ENCODE measurements at regions not wholly inside any gene's neighbourhood (a gene's known extent, or its start where the extent isn't known, plus 50 kb on each side); places are given as distances from the start of the nearest gene placed in this dataset.

DNA sequence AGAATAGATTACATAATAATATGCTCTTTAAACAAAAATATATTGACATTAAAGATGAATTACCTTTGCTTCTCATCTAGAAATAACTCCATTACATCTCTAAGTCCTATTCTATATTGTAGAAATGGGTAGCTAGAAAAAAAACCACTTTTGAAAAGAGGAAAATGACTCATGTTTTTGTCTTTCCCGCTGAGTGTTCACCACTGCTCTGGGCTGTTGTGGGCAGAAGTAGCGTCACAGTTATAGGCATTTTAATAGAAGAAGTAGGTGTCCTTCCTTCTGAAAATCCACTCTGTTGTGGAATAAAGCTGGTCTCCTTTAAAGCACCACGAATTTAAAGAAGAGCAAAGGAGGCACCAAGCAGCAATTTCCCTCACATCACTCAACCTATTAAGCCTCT lies 117.6 kb upstream of the NFE2L3 start:
- Histone ChIP-seq H4K20me1 (replicated peaks; ENCODE audit: control insufficient read depth, extremely low read depth, insufficient read depth, low read length) (no peaks in the 10 kb centered on the region), H3K9ac (replicated peaks; ENCODE audit: extremely low read depth, insufficient read depth, low read length) (no peak overlapping the region), H3K4me1 (ENCODE audit: control insufficient read depth, extremely low read depth, insufficient read depth, low read length) (no peaks in the 10 kb centered on the region), H3K9me1 (replicated peaks; ENCODE audit: control insufficient read depth, extremely low read depth, insufficient read depth, low read length) (no peaks in the 10 kb centered on the region), H3K79me2 (ENCODE audit: control insufficient read depth, insufficient read depth, low read length) (no peaks in the 10 kb centered on the region), H2AFZ (ENCODE audit: low read depth, low read length) (no peak overlapping the region), H3K27me3 (ENCODE audit: control insufficient read depth in 2 of 2, insufficient read depth in 2 of 2, low read length in 2 of 2) (no peaks in the 10 kb centered on the region), H3K9me3 (replicated peaks; ENCODE audit: control insufficient read depth, insufficient read depth, low read length) (no peaks in the 10 kb centered on the region), H3K4me3 (replicated peaks in 1 of 3; ENCODE audit: insufficient read depth in 1 of 3, low read depth in 1 of 3, low read length in 3 of 3) (no peak overlapping the region), H3K27ac (ENCODE audit: insufficient read depth, low read depth, low read length) (no peak overlapping the region), H3K4me2 (ENCODE audit: insufficient read depth, low read length) (no peak overlapping the region), H3K36me3 (ENCODE audit: control insufficient read depth in 2 of 2, extremely low read depth in 1 of 2, insufficient read depth in 2 of 2, low read length in 2 of 2) (no peaks in the 10 kb centered on the region)
- CTCF ChIA-PET = interaction anchor here (1.1 kb wide), 1 partner anchor 11 kb away, joined by 3 read pairs; no protein-coding TSS in a partner anchor
- intact Hi-C loops (cut with micrococcal nuclease) = no loop called here
- POLR2A ChIA-PET = no interaction called here
- dilution Hi-C loops (cut with MboI; ENCODE audit: extremely low pct_ligation_motif_present, low sequenced_read_pairs) = no loop called here
- no TSS peak for BruUV-seq (replicated peaks)
- no peak for TF ChIP-seq GATA2 (IDR thresholded peaks at IDR 0.05; ENCODE audit: insufficient read depth, insufficient read length, low read depth, low read length)
- TF ChIP-seq MYC (IDR thresholded peaks at IDR 0.05; ENCODE audit: low read depth, low read length) = no peak
- TF ChIP-seq FOS (IDR thresholded peaks at IDR 0.05; ENCODE audit: borderline replicate concordance, insufficient read depth, low read length) = no peak
- TF ChIP-seq, protein P1, sequence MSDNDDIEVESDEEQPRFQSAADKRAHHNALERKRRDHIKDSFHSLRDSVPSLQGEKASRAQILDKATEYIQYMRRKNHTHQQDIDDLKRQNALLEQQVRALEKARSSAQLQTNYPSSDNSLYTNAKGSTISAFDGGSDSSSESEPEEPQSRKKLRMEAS (IDR thresholded peaks at IDR 0.05; ENCODE audit: insufficient read depth, insufficient read length) = no peak
- no peak for TF ChIP-seq POLR2AphosphoS5 (IDR thresholded peaks at IDR 0.05; ENCODE audit: insufficient read depth, low read depth, low read length)
- no peak for FAIRE-seq
- DNase-seq (ENCODE audit: low read depth, low spot score) = no peak

DNA sequence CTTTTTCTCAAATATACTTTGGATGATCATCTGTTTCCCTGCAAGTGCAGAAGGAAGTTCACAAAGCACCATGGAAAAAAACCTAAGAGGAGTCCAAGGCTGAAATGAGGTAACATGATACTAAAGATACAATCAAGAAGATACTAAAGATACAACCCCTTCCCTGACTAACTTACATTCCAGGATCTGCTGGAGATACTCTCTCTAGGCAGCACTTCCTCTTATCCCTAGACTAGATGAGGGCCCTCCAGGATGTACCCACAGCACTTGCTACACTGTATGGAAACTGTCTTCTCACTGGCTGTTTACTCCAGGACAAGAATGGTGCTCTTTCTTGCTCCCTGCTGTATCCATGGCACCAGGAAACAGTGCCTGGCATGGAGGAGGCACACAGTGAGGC lies 116.4 kb upstream of the NFE2L3 start:
- intact Hi-C loops (cut with micrococcal nuclease) (no loop called here), dilution Hi-C loops (cut with MboI; ENCODE audit: extremely low pct_ligation_motif_present, low sequenced_read_pairs) (no loop called here)
- no peak overlapping the region for H3K27ac ChIP-seq (ENCODE audit: insufficient read depth, low read depth, low read length)
- BruUV-seq (replicated peaks) = no TSS peak
- ChIA-PET POLR2A (no interaction called here), CTCF (no interaction called here)
- no peaks in the 10 kb centered on the region for H3K36me3 ChIP-seq (ENCODE audit: control insufficient read depth in 2 of 2, extremely low read depth in 1 of 2, insufficient read depth in 2 of 2, low read length in 2 of 2)
- no peaks in the 10 kb centered on the region for H3K27me3 ChIP-seq (ENCODE audit: control insufficient read depth in 2 of 2, insufficient read depth in 2 of 2, low read length in 2 of 2)
- H4K20me1 ChIP-seq (replicated peaks; ENCODE audit: control insufficient read depth, extremely low read depth, insufficient read depth, low read length) = no peaks in the 10 kb centered on the region
- H3K9me1 ChIP-seq (replicated peaks; ENCODE audit: control insufficient read depth, extremely low read depth, insufficient read depth, low read length) = no peaks in the 10 kb centered on the region
- no peak overlapping the region for H3K9ac ChIP-seq (replicated peaks; ENCODE audit: extremely low read depth, insufficient read depth, low read length)
- no peak for FAIRE-seq
- H3K4me3 ChIP-seq (replicated peaks in 1 of 3; ENCODE audit: insufficient read depth in 1 of 3, low read depth in 1 of 3, low read length in 3 of 3) = no peak overlapping the region
- no peaks in the 10 kb centered on the region for H3K4me1 ChIP-seq (ENCODE audit: control insufficient read depth, extremely low read depth, insufficient read depth, low read length)
- DNase-seq (ENCODE audit: low read depth, low spot score) = no peak
- H3K79me2 ChIP-seq (ENCODE audit: control insufficient read depth, insufficient read depth, low read length) = no peaks in the 10 kb centered on the region
- no peak overlapping the region for H2AFZ ChIP-seq (ENCODE audit: low read depth, low read length)
- H3K4me2 ChIP-seq (ENCODE audit: insufficient read depth, low read length) = no peak overlapping the region
- H3K9me3 ChIP-seq (replicated peaks; ENCODE audit: control insufficient read depth, insufficient read depth, low read length) = no peaks in the 10 kb centered on the region
- no peak for TF ChIP-seq POLR2A (IDR thresholded peaks at IDR 0.05; ENCODE audit: low read depth, low read length)
- no peak for TF ChIP-seq GATA2 (IDR thresholded peaks at IDR 0.05; ENCODE audit: insufficient read depth, insufficient read length, low read depth, low read length)
- TF ChIP-seq FOS (IDR thresholded peaks at IDR 0.05; ENCODE audit: borderline replicate concordance, insufficient read depth, low read length) = no peak
- TF ChIP-seq JUN (IDR thresholded peaks at IDR 0.05; ENCODE audit: borderline replicate concordance, insufficient read depth, insufficient read length, low read depth) = no peak
- TF ChIP-seq EZH2 (IDR thresholded peaks at IDR 0.05; ENCODE audit: borderline replicate concordance, low read depth, low read length, severe bottlenecking) = no peak
- TF ChIP-seq, protein P2, sequence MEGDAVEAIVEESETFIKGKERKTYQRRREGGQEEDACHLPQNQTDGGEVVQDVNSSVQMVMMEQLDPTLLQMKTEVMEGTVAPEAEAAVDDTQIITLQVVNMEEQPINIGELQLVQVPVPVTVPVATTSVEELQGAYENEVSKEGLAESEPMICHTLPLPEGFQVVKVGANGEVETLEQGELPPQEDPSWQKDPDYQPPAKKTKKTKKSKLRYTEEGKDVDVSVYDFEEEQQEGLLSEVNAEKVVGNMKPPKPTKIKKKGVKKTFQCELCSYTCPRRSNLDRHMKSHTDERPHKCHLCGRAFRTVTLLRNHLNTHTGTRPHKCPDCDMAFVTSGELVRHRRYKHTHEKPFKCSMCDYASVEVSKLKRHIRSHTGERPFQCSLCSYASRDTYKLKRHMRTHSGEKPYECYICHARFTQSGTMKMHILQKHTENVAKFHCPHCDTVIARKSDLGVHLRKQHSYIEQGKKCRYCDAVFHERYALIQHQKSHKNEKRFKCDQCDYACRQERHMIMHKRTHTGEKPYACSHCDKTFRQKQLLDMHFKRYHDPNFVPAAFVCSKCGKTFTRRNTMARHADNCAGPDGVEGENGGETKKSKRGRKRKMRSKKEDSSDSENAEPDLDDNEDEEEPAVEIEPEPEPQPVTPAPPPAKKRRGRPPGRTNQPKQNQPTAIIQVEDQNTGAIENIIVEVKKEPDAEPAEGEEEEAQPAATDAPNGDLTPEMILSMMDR (IDR thresholded peaks at IDR 0.05; ENCODE audit: extremely low read depth in 1 of 2, insufficient read depth in 1 of 2, low read depth in 1 of 2, low read length in 2 of 2) = no peak
- no peak for TF ChIP-seq MYC (IDR thresholded peaks at IDR 0.05; ENCODE audit: low read depth, low read length)
- TF ChIP-seq POLR2AphosphoS5 (IDR thresholded peaks at IDR 0.05; ENCODE audit: insufficient read depth, low read depth, low read length) = no peak
- TF ChIP-seq, protein P1 (IDR thresholded peaks at IDR 0.05; ENCODE audit: insufficient read depth, insufficient read length) = no peak
